H9 (cell line): ENCODE measurements at regions not wholly inside any gene's neighbourhood (a gene's known extent, or its start where the extent isn't known, plus 50 kb on each side); places are given as distances from the start of the nearest gene placed in this dataset.

ENCODE experiments used
- DNase-seq: peaks from one replicate; pipeline ENCODE4 v3.0.0-alpha.2; 2017
- H2AFZ ChIP-seq: one replicate; pipeline ENCODE4 v1.6.1; 2013; ENCODE audit warnings: mild to moderate bottlenecking, low read length, control low read depth, moderate library complexity
- H2AK5ac ChIP-seq: 2 replicates; pipeline ENCODE4 v1.6.1; 2013; ENCODE audit warnings: low read length, control low read depth, mixed read lengths; ENCODE audit not compliant: insufficient read length
- H2BK120ac ChIP-seq: one replicate; pipeline ENCODE4 v1.6.1; 2013; ENCODE audit warnings: low read depth, mild to moderate bottlenecking, low read length, control low read depth, inconsistent platforms; ENCODE audit not compliant: poor library complexity, severe bottlenecking
- H2BK12ac ChIP-seq: 2 replicates; pipeline ENCODE4 v1.6.1; 2013; ENCODE audit warnings: low read length, control low read depth, mixed read lengths, low read depth; ENCODE audit not compliant: insufficient read length
- H2BK15ac ChIP-seq: 2 replicates; pipeline ENCODE4 v1.6.1; 2013; ENCODE audit warnings: low read depth, low read length, control low read depth
- H2BK20ac ChIP-seq: one replicate; pipeline ENCODE4 v1.6.1; 2013; ENCODE audit warnings: low read depth, mild to moderate bottlenecking, low read length, control low read depth, inconsistent platforms; ENCODE audit not compliant: poor library complexity, severe bottlenecking
- H2BK5ac ChIP-seq: 2 replicates; pipeline ENCODE4 v1.6.1; 2013; ENCODE audit warnings: low read length, control low read depth, mixed read lengths; ENCODE audit not compliant: insufficient read length
- H3K14ac ChIP-seq: 2 replicates; pipeline ENCODE4 v1.6.1; 2013; ENCODE audit warnings: low read length, control low read depth; ENCODE audit not compliant: insufficient read depth
- H3K18ac ChIP-seq: 2 replicates; pipeline ENCODE4 v1.6.1; 2013; ENCODE audit warnings: low read depth, mild to moderate bottlenecking, mixed read lengths, low read length, control low read depth; ENCODE audit not compliant: insufficient read length
- H3K23ac ChIP-seq: 2 replicates; pipeline ENCODE4 v1.6.1; 2013; ENCODE audit warnings: low read length, control low read depth, mixed read lengths, low read depth; ENCODE audit not compliant: insufficient read length
- H3K23me2 ChIP-seq: 2 replicates; pipeline ENCODE4 v1.6.1; 2013; ENCODE audit warnings: low read depth, mild to moderate bottlenecking, mixed read lengths, low read length, control low read depth; ENCODE audit not compliant: insufficient read length, poor library complexity, severe bottlenecking
- H3K27ac ChIP-seq: 2 replicates; pipeline ENCODE4 v1.5.1; 2013; ENCODE audit warnings: low read length, control low read depth, mixed read lengths, low read depth; ENCODE audit not compliant: insufficient read length
- H3K27me3 ChIP-seq: 2 replicates; pipeline ENCODE4 v1.6.1; 2013; ENCODE audit warnings: low read length, control low read depth, inconsistent platforms; ENCODE audit not compliant: insufficient read depth
- H3K4ac ChIP-seq: 2 replicates; pipeline ENCODE4 v1.6.1; 2013; ENCODE audit warnings: low read depth, mild to moderate bottlenecking, control low read depth, inconsistent platforms, low read length, moderate library complexity
- H3K4me1 ChIP-seq: 2 replicates; pipeline ENCODE4 v1.6.1; 2013; ENCODE audit warnings: low read length, control low read depth, inconsistent platforms; ENCODE audit not compliant: insufficient read depth
- H3K4me2 ChIP-seq: 2 replicates; pipeline ENCODE4 v1.6.1; 2013; ENCODE audit warnings: low read length, control low read depth, mixed read lengths; ENCODE audit not compliant: insufficient read length, insufficient read depth
- H3K56ac ChIP-seq: 2 replicates; pipeline ENCODE4 v1.6.1; 2013; ENCODE audit warnings: low read depth, mild to moderate bottlenecking, mixed read lengths, low read length, control low read depth; ENCODE audit not compliant: insufficient read length
- H3K79me1 ChIP-seq: 2 replicates; pipeline ENCODE4 v1.6.1; 2013; ENCODE audit warnings: low read depth, mild to moderate bottlenecking, moderate library complexity, low read length, control low read depth, inconsistent platforms; ENCODE audit not compliant: insufficient read depth, poor library complexity, severe bottlenecking
- H3K79me2 ChIP-seq: 2 replicates; pipeline ENCODE4 v1.6.1; 2013; ENCODE audit warnings: low read length, control low read depth, inconsistent platforms; ENCODE audit not compliant: insufficient read depth
- H3K9ac ChIP-seq: 2 replicates; pipeline ENCODE4 v1.6.1; 2013; ENCODE audit warnings: low read length, control low read depth, mixed read lengths; ENCODE audit not compliant: insufficient read length; ENCODE audit errors: extremely low read depth
- H3K9me3 ChIP-seq: one replicate; pipeline ENCODE4 v1.6.1; 2013; ENCODE audit warnings: low read depth, low read length, inconsistent platforms; ENCODE audit not compliant: control insufficient read depth
- H3T11ph ChIP-seq: one replicate; pipeline ENCODE4 v1.6.1; 2013; ENCODE audit warnings: mild to moderate bottlenecking, low read length, control low read depth, inconsistent platforms
- H4K20me1 ChIP-seq: one replicate; pipeline ENCODE4 v1.6.1; 2013; ENCODE audit not compliant: control insufficient read depth, insufficient read length, insufficient read depth
- H4K5ac ChIP-seq: 2 replicates; pipeline ENCODE4 v1.6.1; 2013; ENCODE audit warnings: low read depth, mild to moderate bottlenecking, mixed read lengths, low read length, control low read depth; ENCODE audit not compliant: insufficient read length
- H4K8ac ChIP-seq: replicated peaks from 2 replicates; pipeline ENCODE4 v1.6.1; 2013; ENCODE audit warnings: low read length, control low read depth, mixed read lengths, low read depth; ENCODE audit not compliant: insufficient read length
- H4K91ac ChIP-seq: 2 replicates; pipeline ENCODE4 v1.6.1; 2013; ENCODE audit warnings: low read depth, mild to moderate bottlenecking, moderate library complexity, mixed read lengths, low read length, control low read depth; ENCODE audit not compliant: insufficient read length
- H3K27ac Mint-ChIP-seq, 3 experiments: 2 replicates in 2 of 3; 3 replicates in 1 of 3; pipeline ENCODE4 v1.8.0; 2020 to 2021; ENCODE audit warnings: mixed read lengths in 3 of 3, mild to moderate bottlenecking in 1 of 3, moderate library complexity in 1 of 3
- H3K27me3 Mint-ChIP-seq: 2 replicates; pipeline ENCODE4 v1.8.0; 2021; ENCODE audit warnings: low read depth, mild to moderate bottlenecking, moderate library complexity, mixed read lengths
- H3K36me3 Mint-ChIP-seq, 3 experiments: 2 replicates in 2 of 3; 3 replicates in 1 of 3; pipeline ENCODE4 v1.8.0; 2020 to 2021; ENCODE audit warnings: low read depth in 3 of 3, mixed read lengths in 3 of 3; ENCODE audit not compliant: insufficient read depth in 1 of 3
- H3K4me1 Mint-ChIP-seq, 2 experiments: 2 replicates each; pipeline ENCODE4 v1.8.0; 2020; ENCODE audit warnings: mixed read lengths in 2 of 2
- H3K4me3 Mint-ChIP-seq, 2 experiments: 2 replicates in 1 of 2; 3 replicates in 1 of 2; pipeline ENCODE4 v1.8.0; 2020 to 2021; ENCODE audit warnings: mild to moderate bottlenecking in 2 of 2, mixed read lengths in 2 of 2, moderate library complexity in 1 of 2
- H3K9me3 Mint-ChIP-seq, 2 experiments: 2 replicates in 1 of 2; 3 replicates in 1 of 2; pipeline ENCODE4 v1.8.0; 2020; ENCODE audit warnings: mild to moderate bottlenecking in 2 of 2, mixed read lengths in 2 of 2, moderate library complexity in 1 of 2
- CTCF ChIP-seq: fragments of 200-600 bp; sonication (generic); conservative IDR thresholded peaks from 3 replicates; pipeline ENCODE4 v1.8.0; 2021; ENCODE audit warnings: antibody characterized with exemption, mild to moderate bottlenecking
- WGBS: extraction: QIAGEN DNeasy Blood & Tissue Kit; methylation state at CpG from one replicate; pipeline ENCODE4 v1.1.7; 2013; ENCODE audit warnings: missing lambda C conversion rate, low lambda C conversion rate, mixed read lengths; ENCODE audit not compliant: insufficient read length; ENCODE audit errors: extremely low coverage; 5-methylcytosine and 5-hydroxymethylcytosine counted together

- no peak overlapping the region for H4K5ac ChIP-seq
- no peak overlapping the region for H4K8ac ChIP-seq
- Mint-ChIP-seq H3K27ac (no peak overlapping the region), H3K4me1 (peaks cover 9 to 10% of the 10 kb centered on the region in 2 experiments), H3K9me3 (no peaks in the 10 kb centered on the region; a peak in 1 of 5 replicates), H3K36me3 (no peaks in the 10 kb centered on the region; a peak in 1 of 7 replicates), H3K4me3 (no peak overlapping the region), H3K27me3 (no peaks in the 10 kb centered on the region)
- no peak overlapping the region for H4K91ac ChIP-seq
- no peak overlapping the region for H2AFZ ChIP-seq
- H3K14ac ChIP-seq, result no peak overlapping the region
- peaks cover 2% of the 10 kb centered on the region; the same call in 1 of the 2 replicates for H3K4me1 ChIP-seq
- no peak for TF ChIP-seq CTCF
- no peaks in the 10 kb centered on the region for H3K23me2 ChIP-seq
- H3K4me2 ChIP-seq, result no peak overlapping the region
- H2BK5ac ChIP-seq, result no peak overlapping the region
- H3K27me3 ChIP-seq, result no peaks in the 10 kb centered on the region
- H3K79me2 ChIP-seq, result no peaks in the 10 kb centered on the region
- H3K18ac ChIP-seq, result no peak overlapping the region
- no peak overlapping the region for H3T11ph ChIP-seq
- no peak overlapping the region for H2AK5ac ChIP-seq
- H2BK15ac ChIP-seq, result no peak overlapping the region
- no peak overlapping the region for H3K9ac ChIP-seq
- no CpG with 5 or more reads among the region's 3 CpGs for WGBS
- no peak overlapping the region for H2BK120ac ChIP-seq
- no peak for DNase-seq
- H4K20me1 ChIP-seq, result no peaks in the 10 kb centered on the region
- H3K4ac ChIP-seq, result no peak overlapping the region
- no peaks in the 10 kb centered on the region for H3K9me3 ChIP-seq
- H2BK20ac ChIP-seq, result no peak overlapping the region
- H3K27ac ChIP-seq, result no peak overlapping the region
- H3K79me1 ChIP-seq, result no peaks in the 10 kb centered on the region
- H3K23ac ChIP-seq, result no peak overlapping the region
- no peak overlapping the region for H2BK12ac ChIP-seq
- no peak overlapping the region for H3K56ac ChIP-seq
Observed at GRCh38 chr5:98099448-98100105, 673.9 kb upstream of the RGMB start.
